GM13977 (cell line): ENCODE measurements at regions not wholly inside any gene's neighbourhood (a gene's known extent, or its start where the extent isn't known, plus 50 kb on each side); places are given as distances from the start of the nearest gene placed in this dataset.

Experiments used
- DNase-seq: peaks from one replicate; pipeline ENCODE4 v3.0.0; 2012; ENCODE audit warnings: low spot score
- CTCF ChIP-seq: IDR thresholded peaks from 2 replicates; pipeline ENCODE4 v1.5.1; 2012; ENCODE audit warnings: mild to moderate bottlenecking, control low read depth; ENCODE audit not compliant: insufficient read depth; ENCODE audit errors: extremely low read depth, missing control alignments
- in situ Hi-C: fragments of 300-500 bp; cut with MboI; formaldehyde crosslinking; loops from one replicate; pipeline ENCODE4 v1.12.0; 2022; ENCODE audit warnings: low sequenced_read_pairs, low pct_unique_long_range_greater_than_20kb, mixed read lengths, inconsistent platforms; ENCODE audit not compliant: unreplicated experiment

DNA sequence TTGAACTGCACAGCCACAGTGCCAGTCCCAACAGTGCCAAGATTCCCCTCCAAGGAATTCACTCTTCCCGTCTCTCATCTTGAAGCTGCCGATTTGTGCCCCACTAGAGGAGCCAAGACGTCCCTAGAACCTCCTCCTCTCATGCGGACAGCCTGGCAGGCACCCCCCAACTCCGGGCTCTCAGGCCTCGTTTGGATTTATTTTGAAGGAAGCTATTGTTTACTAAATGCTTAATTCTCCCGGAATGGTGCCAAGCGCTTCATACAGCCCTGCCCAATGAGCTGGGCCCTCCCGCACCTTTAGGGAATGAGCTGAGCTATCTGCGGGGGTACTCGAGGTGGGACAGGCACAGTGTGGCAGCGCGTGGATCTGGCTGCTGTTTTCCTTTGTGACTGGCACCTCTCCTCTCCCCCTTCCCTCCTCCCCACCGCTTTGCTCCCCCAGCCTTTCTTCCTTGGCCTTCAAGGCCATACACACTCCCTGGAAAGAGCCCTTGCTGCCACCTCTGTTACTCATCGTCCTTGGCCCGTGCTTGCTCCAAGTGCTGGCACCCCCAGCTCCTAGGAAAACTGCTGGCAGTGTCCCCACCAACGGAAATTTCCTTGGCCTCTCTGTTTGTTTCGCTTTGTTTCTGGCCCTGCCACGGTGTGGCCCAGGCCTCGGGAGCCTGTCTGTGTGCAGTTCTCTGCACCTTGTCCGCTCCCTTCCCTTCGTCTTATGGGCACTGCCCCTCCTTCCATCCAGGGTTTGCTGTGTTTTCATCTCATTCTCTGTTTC lies 49.9 kb upstream of the CDR2 start:
- in situ Hi-C loops = no loop called here
- no peak for TF ChIP-seq CTCF
- no peak for DNase-seq
